Central memory CD8-positive, alpha-beta T cell (primary cell): ENCODE measurements at regions not wholly inside any gene's neighbourhood (a gene's known extent, or its start where the extent isn't known, plus 50 kb on each side); places are given as distances from the start of the nearest gene placed in this dataset.

Source experiments
- ATAC-seq: fragments of 150-1000 bp; cut with Tn5 transposase; replicated peaks from 2 replicates; pipeline ENCODE4 v1.10.0; 2022; ENCODE audit warnings: mild to moderate bottlenecking, moderate FRiP score, moderate number of reproducible peaks; ENCODE audit not compliant: poor library complexity, severe bottlenecking; ENCODE audit errors: extremely low read depth
- DNase-seq, 2 donors: peaks; one replicate each; pipeline ENCODE4 v3.0.0; 2021; ENCODE audit warnings: low spot score in 2 of 2
- H3K27ac Mint-ChIP-seq: one replicate; pipeline ENCODE4 v1.8.0; 2022; ENCODE audit warnings: low read depth, mild to moderate bottlenecking, moderate library complexity, mixed read lengths
- H3K27me3 Mint-ChIP-seq: one replicate; pipeline ENCODE4 v1.8.0; 2022; ENCODE audit warnings: mixed read lengths
- H3K36me3 Mint-ChIP-seq: one replicate; pipeline ENCODE4 v1.8.0; 2022; ENCODE audit warnings: mild to moderate bottlenecking, moderate library complexity, mixed read lengths; ENCODE audit not compliant: insufficient read depth
- H3K4me1 Mint-ChIP-seq: one replicate; pipeline ENCODE4 v1.8.0; 2022; ENCODE audit warnings: mixed read lengths
- H3K4me3 Mint-ChIP-seq: one replicate; pipeline ENCODE4 v1.8.0; 2022; ENCODE audit warnings: mild to moderate bottlenecking, moderate library complexity, mixed read lengths
- H3K9me3 Mint-ChIP-seq: one replicate; pipeline ENCODE4 v1.8.0; 2022; ENCODE audit warnings: mixed read lengths

GRCh38 chr20:24873025-24873620 lies 75.9 kb upstream of the CST7 start:
- ATAC-seq (no peak), DNase-seq (no peak)
- no peaks in the 10 kb centered on the region for H3K36me3 Mint-ChIP-seq
- H3K4me3 Mint-ChIP-seq = no peak overlapping the region
- H3K9me3 Mint-ChIP-seq = no peaks in the 10 kb centered on the region
- peaks cover 39% of the 10 kb centered on the region for H3K27me3 Mint-ChIP-seq
- no peaks in the 10 kb centered on the region for H3K4me1 Mint-ChIP-seq
- H3K27ac Mint-ChIP-seq = no peak overlapping the region

- no peak for DNase-seq
- peaks cover 39% of the 10 kb centered on the region for H3K27me3 Mint-ChIP-seq
- ATAC-seq = no peak
- H3K4me3 Mint-ChIP-seq = no peak overlapping the region
- no peaks in the 10 kb centered on the region for H3K36me3 Mint-ChIP-seq
- H3K27ac Mint-ChIP-seq = no peak overlapping the region
- no peaks in the 10 kb centered on the region for H3K4me1 Mint-ChIP-seq
- no peaks in the 10 kb centered on the region for H3K9me3 Mint-ChIP-seq
Observed at GRCh38 chr20:24875078-24875477, 74.0 kb upstream of the CST7 start.

GRCh38 chr20:24877652-24878051 lies 71.4 kb upstream of the CST7 start:
- Mint-ChIP-seq H3K27me3 (peaks cover 43% of the 10 kb centered on the region), H3K9me3 (no peaks in the 10 kb centered on the region), H3K27ac (no peak overlapping the region), H3K36me3 (no peaks in the 10 kb centered on the region), H3K4me3 (no peak overlapping the region), H3K4me1 (no peaks in the 10 kb centered on the region)
- DNase-seq = no peak
- no peak for ATAC-seq

GRCh38 chr20:24878657-24879056 lies 70.4 kb upstream of the CST7 start:
- Mint-ChIP-seq H3K9me3 (peaks cover 5% of the 10 kb centered on the region), H3K27ac (no peak overlapping the region), H3K36me3 (no peaks in the 10 kb centered on the region), H3K4me1 (no peaks in the 10 kb centered on the region), H3K4me3 (no peak overlapping the region), H3K27me3 (peaks cover 50% of the 10 kb centered on the region)
- DNase-seq (no peak), ATAC-seq (no peak)

- DNase-seq = no peak
- H3K4me3 Mint-ChIP-seq = no peak overlapping the region
- H3K36me3 Mint-ChIP-seq = no peaks in the 10 kb centered on the region
- peaks cover 8% of the 10 kb centered on the region for H3K9me3 Mint-ChIP-seq
- H3K27ac Mint-ChIP-seq = no peak overlapping the region
- ATAC-seq = no peak
- H3K4me1 Mint-ChIP-seq = no peaks in the 10 kb centered on the region
- peaks cover 50% of the 10 kb centered on the region for H3K27me3 Mint-ChIP-seq
Observed at GRCh38 chr20:24879875-24880274, 69.2 kb upstream of the CST7 start.

- no peaks in the 10 kb centered on the region for H3K36me3 Mint-ChIP-seq
- peaks cover 51% of the 10 kb centered on the region for H3K27me3 Mint-ChIP-seq
- H3K4me3 Mint-ChIP-seq = no peak overlapping the region
- no peaks in the 10 kb centered on the region for H3K4me1 Mint-ChIP-seq
- no peak overlapping the region for H3K27ac Mint-ChIP-seq
- peaks cover 8% of the 10 kb centered on the region for H3K9me3 Mint-ChIP-seq
- no peak for DNase-seq
- ATAC-seq = no peak
Observed at GRCh38 chr20:24880356-24880755, 68.7 kb upstream of the CST7 start.

- Mint-ChIP-seq H3K27ac (no peak overlapping the region), H3K9me3 (no peaks in the 10 kb centered on the region), H3K27me3 (peaks cover 33% of the 10 kb centered on the region), H3K4me3 (no peak overlapping the region), H3K4me1 (no peaks in the 10 kb centered on the region), H3K36me3 (no peaks in the 10 kb centered on the region)
- ATAC-seq = no peak
- no peak for DNase-seq
Observed at GRCh38 chr20:24890286-24890685, 58.8 kb upstream of the CST7 start.

- Mint-ChIP-seq H3K27me3 (peaks cover 20% of the 10 kb centered on the region), H3K4me1 (no peaks in the 10 kb centered on the region), H3K27ac (no peak overlapping the region), H3K4me3 (no peak overlapping the region), H3K36me3 (no peaks in the 10 kb centered on the region), H3K9me3 (no peaks in the 10 kb centered on the region)
- ATAC-seq = no peak
- DNase-seq = no peak
Observed at GRCh38 chr20:24891546-24892393, 57.3 kb upstream of the CST7 start.

GRCh38 chr20:24892522-24892921 lies 56.5 kb upstream of the CST7 start:
- no peak overlapping the region for H3K27ac Mint-ChIP-seq
- no peak overlapping the region for H3K4me3 Mint-ChIP-seq
- H3K27me3 Mint-ChIP-seq = peaks cover 16% of the 10 kb centered on the region
- ATAC-seq (no peak), DNase-seq (no peak)
- no peaks in the 10 kb centered on the region for H3K4me1 Mint-ChIP-seq
- H3K9me3 Mint-ChIP-seq = no peaks in the 10 kb centered on the region
- H3K36me3 Mint-ChIP-seq = no peaks in the 10 kb centered on the region

GRCh38 chr20:24892931-24893330 lies 56.1 kb upstream of the CST7 start:
- H3K4me3 Mint-ChIP-seq = no peak overlapping the region
- no peak for ATAC-seq
- no peak overlapping the region for H3K27ac Mint-ChIP-seq
- no peaks in the 10 kb centered on the region for H3K4me1 Mint-ChIP-seq
- peaks cover 12% of the 10 kb centered on the region for H3K27me3 Mint-ChIP-seq
- no peak for DNase-seq
- H3K9me3 Mint-ChIP-seq = no peaks in the 10 kb centered on the region
- H3K36me3 Mint-ChIP-seq = no peaks in the 10 kb centered on the region

- Mint-ChIP-seq H3K27me3 (peaks cover 10% of the 10 kb centered on the region), H3K9me3 (peaks cover 10% of the 10 kb centered on the region), H3K36me3 (no peaks in the 10 kb centered on the region), H3K27ac (no peak overlapping the region), H3K4me1 (no peaks in the 10 kb centered on the region), H3K4me3 (no peak overlapping the region)
- DNase-seq = no peak
- no peak for ATAC-seq
Observed at GRCh38 chr20:24894488-24894887, 54.6 kb upstream of the CST7 start.

- no peak overlapping the region for H3K27ac Mint-ChIP-seq
- H3K36me3 Mint-ChIP-seq = no peaks in the 10 kb centered on the region
- peaks cover 14% of the 10 kb centered on the region for H3K9me3 Mint-ChIP-seq
- H3K4me1 Mint-ChIP-seq = no peaks in the 10 kb centered on the region
- no peak for ATAC-seq
- no peak for DNase-seq
- H3K27me3 Mint-ChIP-seq = peaks cover 15% of the 10 kb centered on the region
- no peak overlapping the region for H3K4me3 Mint-ChIP-seq
Observed at GRCh38 chr20:24894967-24895366, 54.1 kb upstream of the CST7 start.

GRCh38 chr20:24895431-24895830 lies 53.6 kb upstream of the CST7 start:
- H3K27ac Mint-ChIP-seq = no peak overlapping the region
- peaks cover 19% of the 10 kb centered on the region for H3K27me3 Mint-ChIP-seq
- no peak for DNase-seq
- H3K36me3 Mint-ChIP-seq = no peaks in the 10 kb centered on the region
- ATAC-seq = no peak
- H3K4me1 Mint-ChIP-seq = no peaks in the 10 kb centered on the region
- H3K9me3 Mint-ChIP-seq = peaks cover 17% of the 10 kb centered on the region
- no peak overlapping the region for H3K4me3 Mint-ChIP-seq
